GM19025 (cell line): ENCODE measurements at regions not wholly inside any gene's neighbourhood (a gene's known extent, or its start where the extent isn't known, plus 50 kb on each side); places are given as distances from the start of the nearest gene placed in this dataset.
"Not testable (repeated sequence)": the region's sequence is repeated elsewhere in the genome, so short reads cannot be mapped to it uniquely, and the experiment has no call there.

Experiments
- ATAC-seq: cut with Tn5 transposase; IDR thresholded peaks from one replicate; pipeline ENCODE4 v1.9.1; 2021; ENCODE audit warnings: mild to moderate bottlenecking, low read depth, moderate library complexity; ENCODE audit not compliant: unreplicated experiment

DNA sequence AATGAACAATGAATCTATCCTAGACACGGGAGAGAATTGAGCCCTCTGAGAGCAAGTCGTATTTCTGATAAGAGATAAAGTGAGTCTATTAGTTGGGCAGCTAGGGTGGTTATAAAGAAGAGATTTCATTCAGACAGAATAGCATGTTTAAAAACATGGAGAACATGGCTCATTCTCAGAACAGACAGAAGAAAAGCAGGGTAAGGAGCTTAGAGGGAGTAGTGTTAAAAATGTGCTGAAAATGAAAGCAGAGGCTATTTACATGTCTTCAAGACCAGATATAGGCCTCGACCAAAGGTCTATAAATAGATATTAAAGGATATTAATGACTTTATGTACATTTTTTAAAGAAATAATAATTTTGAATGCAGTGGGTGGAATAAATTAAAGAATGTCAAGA is 149.5 kb downstream of the SLITRK1 start:
- no peak for ATAC-seq

- no peak for ATAC-seq
Observed at GRCh38 chr13:83731113-83731512, 151.2 kb downstream of the SLITRK1 start.

GRCh38 chr13:83730674-83731073 is 151.6 kb downstream of the SLITRK1 start:
- ATAC-seq = no peak

DNA sequence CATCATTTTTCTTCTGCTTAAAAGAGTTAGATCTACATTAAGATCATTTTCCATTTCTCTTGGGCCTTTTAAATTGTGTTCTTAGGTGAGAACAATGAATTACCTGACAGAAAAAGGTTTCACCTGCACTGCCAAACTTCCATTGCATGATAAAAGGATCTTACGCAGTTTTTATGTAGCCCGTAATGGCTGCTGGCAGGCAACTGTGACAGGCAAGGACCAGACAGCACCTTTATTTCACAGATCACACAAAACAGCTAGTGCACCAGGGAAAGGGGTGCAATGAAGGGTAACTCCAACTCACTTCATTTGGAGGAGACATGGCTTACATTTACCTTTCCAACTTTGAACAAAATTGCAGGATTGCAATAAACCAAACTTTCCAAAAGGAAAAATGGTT is 159.8 kb downstream of the SLITRK1 start:
- no peak for ATAC-seq

DNA sequence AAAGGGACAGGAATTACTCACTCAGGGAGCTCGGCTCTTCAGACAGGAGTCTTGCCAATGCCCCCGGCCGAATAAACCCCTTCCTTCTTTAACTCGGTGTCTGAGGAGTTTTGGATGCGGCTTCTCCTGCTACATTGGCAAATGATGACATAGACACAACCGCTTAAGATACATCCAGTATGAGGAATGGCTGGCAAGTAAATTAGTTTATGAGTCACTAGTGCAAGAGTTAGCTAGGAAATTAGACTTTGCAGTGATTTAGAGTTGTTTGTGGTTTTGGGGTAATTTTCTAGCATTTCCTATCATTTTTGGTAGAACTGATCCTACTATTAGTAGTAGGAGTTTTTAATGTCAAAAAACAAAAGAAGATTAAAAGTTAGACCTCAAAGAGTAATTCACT is 166.2 kb downstream of the SLITRK1 start:
- no peak for ATAC-seq

- no peak for ATAC-seq
Observed at GRCh38 chr13:83714236-83714635, 168.0 kb downstream of the SLITRK1 start.

DNA sequence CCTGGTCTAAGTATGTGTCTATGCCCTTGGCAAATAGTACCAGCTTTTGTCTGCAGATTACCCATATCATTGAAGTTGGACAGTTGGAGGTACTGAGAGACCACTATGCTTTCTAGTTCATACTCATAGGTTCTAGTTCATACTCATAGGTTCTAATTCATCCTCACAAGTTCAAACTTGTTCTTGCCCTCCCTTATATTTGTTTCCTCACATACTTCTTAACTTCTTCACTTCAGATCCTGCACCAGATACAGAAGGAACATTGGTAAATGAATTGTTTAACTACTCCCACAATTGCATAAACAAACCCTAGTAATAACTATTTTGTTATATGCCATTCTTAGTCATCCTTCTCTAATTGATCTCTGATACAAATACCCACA is 172.2 kb downstream of the SLITRK1 start:
- no peak for ATAC-seq

DNA sequence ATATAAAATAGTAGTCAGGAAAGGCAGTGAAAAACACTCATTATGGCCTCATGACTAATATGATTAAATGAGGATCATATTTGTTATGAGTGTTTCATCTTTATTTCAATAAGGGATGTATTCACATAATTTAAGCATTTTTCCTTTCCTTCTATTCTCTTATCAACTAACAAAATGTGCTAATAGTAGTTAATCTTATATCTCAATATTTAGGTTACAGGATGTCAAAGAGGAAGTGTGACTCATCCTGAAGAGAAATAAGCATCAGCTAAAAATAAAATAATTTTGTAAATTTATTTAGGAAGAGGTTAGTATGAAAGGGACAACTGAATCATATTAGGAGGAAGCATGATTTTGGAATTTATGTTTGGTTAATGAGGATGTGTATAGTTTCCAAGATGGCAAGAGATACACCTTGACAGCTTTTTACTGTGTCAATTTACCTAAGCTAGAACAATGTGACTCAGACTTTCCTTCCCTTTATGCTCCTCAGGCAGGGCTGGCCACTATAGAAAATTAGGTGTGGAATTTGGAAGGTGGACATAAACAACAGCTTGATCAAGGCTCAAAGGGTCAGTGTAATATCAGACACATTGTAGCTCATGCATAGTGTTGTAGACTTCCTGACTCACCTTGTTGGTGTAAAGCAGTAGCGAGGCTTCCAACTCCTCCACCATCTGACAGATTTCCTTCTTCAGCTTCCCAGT is 172.7 kb downstream of the SLITRK1 start:
- no peak for ATAC-seq

DNA sequence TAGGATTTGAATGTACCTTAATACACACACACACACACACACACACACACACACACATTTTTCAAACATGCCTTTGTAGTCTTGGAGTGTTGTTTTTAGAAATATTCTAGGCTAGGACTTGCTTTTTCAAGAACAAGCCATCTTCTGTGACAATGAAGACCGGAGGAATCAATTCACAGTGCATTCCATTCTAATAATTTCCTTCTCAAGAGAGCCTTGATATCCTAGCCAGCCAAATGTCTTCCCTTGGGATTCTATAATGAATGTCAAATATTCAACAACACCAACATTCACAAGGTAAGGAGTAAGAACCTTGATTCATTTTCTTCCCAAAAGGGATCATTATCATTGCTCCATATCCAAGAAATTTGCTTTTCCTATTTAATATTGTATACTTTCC is 180.3 kb downstream of the SLITRK1 start:
- ATAC-seq = no peak

- no peak for ATAC-seq
Observed at GRCh38 chr13:83692800-83693199, 189.5 kb downstream of the SLITRK1 start.

DNA sequence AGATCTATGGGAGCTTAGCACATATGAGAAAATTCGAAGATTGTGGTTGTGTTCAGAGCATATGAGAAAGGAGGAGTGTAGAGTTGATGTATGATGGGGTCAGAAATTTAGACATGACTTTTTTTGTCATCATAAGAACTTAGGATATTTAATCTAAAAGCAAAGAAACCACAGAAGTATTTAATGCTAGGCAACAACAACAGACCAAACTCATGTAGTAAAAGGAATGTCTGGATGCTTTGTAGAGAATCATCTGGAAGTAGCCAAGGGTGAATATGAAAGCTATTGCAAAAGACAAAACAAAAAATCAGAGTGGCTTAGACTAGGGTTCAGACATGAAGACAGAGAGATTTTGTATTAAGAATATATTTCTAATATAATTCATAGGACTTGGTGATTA is 190.3 kb downstream of the SLITRK1 start:
- no peak for ATAC-seq

DNA sequence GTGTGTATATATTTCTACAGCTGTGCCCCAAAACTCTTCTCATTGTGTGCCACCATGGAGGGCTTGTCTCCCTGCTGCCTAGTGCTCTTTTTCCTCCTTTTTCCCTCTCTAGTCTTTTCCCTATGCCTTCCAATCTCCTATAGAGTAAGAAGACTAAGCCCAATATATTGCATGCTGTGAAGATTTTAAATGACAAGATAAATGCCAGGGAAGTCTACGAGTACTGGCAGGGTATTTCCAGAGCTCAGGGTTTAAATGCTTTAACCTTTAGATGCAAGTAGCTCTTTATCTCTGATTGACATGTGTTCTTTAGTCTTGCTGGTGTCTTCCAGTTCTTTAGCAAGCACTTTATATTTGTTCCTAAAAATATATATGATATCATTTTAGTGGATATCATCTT is 200.7 kb downstream of the SLITRK1 start:
- ATAC-seq = no peak

DNA sequence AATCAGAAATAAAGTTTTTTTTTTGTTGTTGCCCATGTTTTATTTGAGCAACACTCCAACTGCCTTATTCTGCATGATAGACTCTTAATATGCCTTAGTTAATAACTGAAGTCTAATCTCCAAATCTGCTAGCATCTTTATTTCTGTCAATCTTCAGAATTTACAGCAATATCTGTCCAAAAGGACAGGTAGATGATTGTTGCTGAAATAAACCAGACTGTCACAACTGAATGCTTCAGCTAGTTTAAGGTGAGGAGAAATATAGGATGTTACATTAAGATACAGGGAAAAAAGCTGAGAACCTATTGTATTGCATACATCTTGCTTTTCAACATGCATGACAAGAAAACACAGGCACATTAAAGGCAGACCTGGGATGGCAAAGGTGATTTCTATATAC is 204.3 kb downstream of the SLITRK1 start:
- no peak for ATAC-seq

GRCh38 chr13:83672612-83673011 is 209.7 kb downstream of the SLITRK1 start:
- ATAC-seq = no peak

DNA sequence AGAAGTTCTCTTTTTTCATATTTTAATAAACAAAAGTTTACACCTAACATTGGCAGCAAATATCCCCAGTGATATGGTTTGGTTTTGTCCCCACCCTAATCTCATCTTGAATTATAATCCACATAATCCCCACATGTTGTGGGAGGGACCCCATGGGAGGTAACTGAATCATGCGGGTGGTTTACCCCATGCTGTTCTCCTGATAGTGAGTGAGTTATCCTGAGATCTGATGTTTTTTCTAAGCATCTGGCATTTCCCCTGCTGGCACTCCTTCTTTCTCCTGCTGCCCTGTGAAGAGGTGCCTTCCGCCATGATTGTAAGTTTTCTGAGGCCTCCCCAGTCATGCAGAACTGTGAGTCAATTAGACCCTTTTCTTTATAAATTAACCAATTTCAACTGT is 214.7 kb downstream of the SLITRK1 start:
- no peak for ATAC-seq

GRCh38 chr13:83666141-83666540 is 216.1 kb downstream of the SLITRK1 start:
- ATAC-seq = no peak

GRCh38 chr13:83657281-83657680 is 225.0 kb downstream of the SLITRK1 start:
- ATAC-seq = no peak

DNA sequence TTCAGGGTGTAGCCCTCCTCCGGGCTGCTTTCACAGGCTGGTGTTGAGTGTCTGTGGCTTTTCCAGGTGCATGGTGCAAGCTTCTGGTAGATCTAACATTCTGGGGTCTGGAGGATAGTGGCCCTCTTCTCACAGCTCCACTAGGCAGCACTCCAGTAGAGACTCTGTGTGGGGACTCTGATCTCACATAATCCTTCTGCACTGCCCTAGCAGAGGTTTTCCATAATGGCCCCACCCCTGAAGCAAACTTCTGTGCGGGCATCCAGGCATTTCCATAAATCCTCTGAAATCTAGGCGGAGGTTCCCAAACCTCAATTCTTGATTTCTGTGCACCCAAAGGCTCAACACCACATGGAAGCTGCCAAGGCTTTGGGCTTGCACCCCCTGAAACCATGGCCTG is 239.7 kb downstream of the SLITRK1 start:
- not testable (repeated sequence) for ATAC-seq

- ATAC-seq = no peak
Observed at GRCh38 chr13:83634601-83635000, 247.7 kb downstream of the SLITRK1 start.

GRCh38 chr13:83633746-83634145 is 248.5 kb downstream of the SLITRK1 start:
- ATAC-seq = no peak

DNA sequence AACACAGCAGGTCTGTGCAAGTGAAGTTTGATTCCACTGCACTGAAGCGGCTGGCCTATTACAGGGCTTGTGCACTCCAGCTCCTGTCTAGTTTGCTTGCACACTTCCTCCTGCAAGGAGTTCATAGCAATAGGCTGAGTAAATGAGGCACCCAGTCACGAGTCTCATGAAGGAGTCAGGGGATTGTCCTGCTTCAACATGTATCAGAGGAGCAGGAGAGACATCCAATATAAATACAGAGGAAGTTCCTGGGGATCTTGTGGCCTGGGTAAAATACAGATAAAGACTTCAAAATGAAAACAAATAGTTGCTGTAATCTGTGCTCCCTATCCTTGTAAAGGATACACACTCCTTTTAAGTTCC is 259.9 kb downstream of the SLITRK1 start:
- no peak for ATAC-seq

DNA sequence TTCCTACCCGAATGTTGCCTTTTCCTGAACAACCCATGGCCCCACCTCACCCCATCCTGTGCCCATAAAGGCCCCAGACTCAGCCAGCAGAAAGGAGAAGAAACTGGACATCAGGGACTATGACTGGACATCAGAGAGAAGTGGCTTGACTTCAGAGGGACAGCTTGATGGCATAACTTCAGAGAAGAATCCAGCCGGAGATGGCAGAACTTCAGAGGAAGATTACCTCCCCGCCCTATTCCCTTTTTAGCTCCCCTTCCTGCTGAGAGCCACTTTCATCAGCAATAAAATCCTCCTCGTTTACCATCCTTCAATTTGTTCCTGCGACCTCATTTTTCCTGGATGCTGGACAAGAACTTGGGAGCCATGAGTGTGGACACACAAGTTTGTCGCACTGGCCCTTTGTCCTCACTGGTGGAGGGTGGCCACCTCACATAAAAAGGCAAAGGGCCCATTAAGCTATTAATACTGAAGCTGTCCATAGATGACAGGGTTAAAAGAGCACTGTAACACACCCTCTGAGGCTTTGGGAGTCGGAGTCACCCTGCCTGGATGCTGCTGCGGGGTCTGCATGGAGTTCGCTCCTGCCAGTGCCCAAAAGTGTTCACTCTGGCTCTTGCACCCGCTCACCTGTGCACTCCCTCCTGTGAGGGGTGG is 260.4 kb downstream of the SLITRK1 start:
- ATAC-seq = no peak
